HG02588 (cell line): ENCODE measurements at regions not wholly inside any gene's neighbourhood (a gene's known extent, or its start where the extent isn't known, plus 50 kb on each side); places are given as distances from the start of the nearest gene placed in this dataset.
"Not testable (repeated sequence)": the region's sequence is repeated elsewhere in the genome, so short reads cannot be mapped to it uniquely, and the experiment has no call there.

ENCODE experiments used
- ATAC-seq: cut with Tn5 transposase; IDR thresholded peaks from one replicate; pipeline ENCODE4 v1.9.1; 2021; ENCODE audit warnings: mild to moderate bottlenecking, moderate library complexity; ENCODE audit not compliant: unreplicated experiment

- no peak for ATAC-seq
Observed at GRCh38 chr4:71081192-71081591, 87.7 kb downstream of the DCK start.

- no peak for ATAC-seq
Observed at GRCh38 chr4:71093745-71094144, 100.3 kb downstream of the DCK start.

- ATAC-seq: no peak
Observed at GRCh38 chr4:71094201-71094600, 100.8 kb downstream of the DCK start.

GRCh38 chr4:71095141-71095540 is 101.7 kb downstream of the DCK start:
- no peak for ATAC-seq

- ATAC-seq: no peak
Observed at GRCh38 chr4:71095545-71095944, 102.1 kb downstream of the DCK start.

GRCh38 chr4:71107726-71108125 is 114.3 kb downstream of the DCK start:
- ATAC-seq: no peak

- no peak for ATAC-seq
Observed at GRCh38 chr4:71110499-71110898, 117.0 kb downstream of the DCK start.

- ATAC-seq: not testable (repeated sequence)
Observed at GRCh38 chr4:71111133-71111532, 117.7 kb downstream of the DCK start.

- ATAC-seq: no peak
Observed at GRCh38 chr4:71113294-71113693, 119.8 kb downstream of the DCK start.

- ATAC-seq: no peak
Observed at GRCh38 chr4:71120831-71121524, 127.5 kb downstream of the DCK start.

- no peak for ATAC-seq
Observed at GRCh38 chr4:71123951-71124350, 130.5 kb downstream of the DCK start.

- no peak for ATAC-seq
Observed at GRCh38 chr4:71125137-71125536, 131.7 kb downstream of the DCK start.

GRCh38 chr4:71126719-71127118 is 133.3 kb downstream of the DCK start:
- ATAC-seq: no peak

- ATAC-seq: no peak
Observed at GRCh38 chr4:71130827-71131603, 137.6 kb downstream of the DCK start.

GRCh38 chr4:71132486-71132885 is 139.0 kb downstream of the DCK start:
- no peak for ATAC-seq

GRCh38 chr4:71133491-71133890 is 140.0 kb downstream of the DCK start:
- no peak for ATAC-seq

GRCh38 chr4:71136071-71136470 is 142.6 kb downstream of the DCK start:
- ATAC-seq: no peak

- ATAC-seq: no peak
Observed at GRCh38 chr4:71138007-71138615, 144.7 kb downstream of the DCK start.

- ATAC-seq: no peak
Observed at GRCh38 chr4:71140563-71140962, 147.1 kb downstream of the DCK start.

GRCh38 chr4:71141125-71141524 is 147.7 kb downstream of the DCK start:
- ATAC-seq: no peak

GRCh38 chr4:71147261-71147660 is 153.8 kb downstream of the DCK start:
- no peak for ATAC-seq

GRCh38 chr4:71148545-71148944 is 155.1 kb downstream of the DCK start:
- no peak for ATAC-seq
